A673 (cell line): ENCODE measurements at regions not wholly inside any gene's neighbourhood (a gene's known extent, or its start where the extent isn't known, plus 50 kb on each side); places are given as distances from the start of the nearest gene placed in this dataset.

ENCODE experiments used
- BruUV-seq: library from RNA; stranded (reverse); fragments of 400-500 nt; replicated peaks from 2 replicates; lab custom pipeline; 2021; lab: Mats Ljungman, UMichigan
- CTCF ChIA-PET: fragments of 300-600 bp; sonication (Branson Sonifier 250); formaldehyde crosslinking; loops from one replicate; lab custom pipeline; 2022; ENCODE audit warnings: antibody characterized with exemption; lab: Charles Lee
- POLR2A ChIA-PET: fragments of 300-600 bp; sonication (Branson Sonifier 250); formaldehyde crosslinking; loops from one replicate; lab custom pipeline; 2022; ENCODE audit warnings: antibody characterized with exemption; ENCODE audit not compliant: low non-redundant PET; lab: Charles Lee
- DNase-seq: peaks from one replicate; pipeline ENCODE4 v3.0.0-alpha.2; 2015; ENCODE audit warnings: low spot score
- H3K27ac ChIP-seq: fragments of 200-600 bp; sonication (generic); 2 replicates; pipeline ENCODE4 v1.5.1; 2016; ENCODE audit warnings: mixed run types, low read depth, mild to moderate bottlenecking, mixed read lengths, antibody characterized with exemption, low read length; ENCODE audit not compliant: poor library complexity, severe bottlenecking
- H3K27me3 ChIP-seq: fragments of 200-600 bp; sonication (generic); replicated peaks from 2 replicates; pipeline ENCODE4 v1.6.1; 2017; ENCODE audit warnings: mixed run types, low read depth, mild to moderate bottlenecking, mixed read lengths, antibody characterized with exemption, low read length; ENCODE audit not compliant: insufficient read depth, poor library complexity
- H3K36me3 ChIP-seq: fragments of 200-600 bp; sonication (generic); 2 replicates; pipeline ENCODE4 v1.6.1; 2016; ENCODE audit warnings: mixed run types, mild to moderate bottlenecking, mixed read lengths, antibody characterized with exemption, low read length; ENCODE audit not compliant: insufficient read depth, poor library complexity, severe bottlenecking
- H3K4me1 ChIP-seq: fragments of 200-600 bp; sonication (generic); 2 replicates; pipeline ENCODE4 v1.6.1; 2017; ENCODE audit warnings: mixed run types, mild to moderate bottlenecking, mixed read lengths, antibody characterized with exemption, low read length; ENCODE audit not compliant: insufficient read depth, poor library complexity, severe bottlenecking
- H3K4me3 ChIP-seq: fragments of 200-600 bp; sonication (generic); 2 replicates; pipeline ENCODE4 v1.5.1; 2016; ENCODE audit warnings: low read depth, mixed run types, mild to moderate bottlenecking, mixed read lengths, low read length; ENCODE audit not compliant: poor library complexity, severe bottlenecking
- H3K9me3 ChIP-seq: fragments of 200-600 bp; sonication (generic); 2 replicates; pipeline ENCODE4 v1.6.1; 2016; ENCODE audit warnings: mixed run types, low read depth, mild to moderate bottlenecking, mixed read lengths, antibody characterized with exemption, low read length; ENCODE audit not compliant: poor library complexity, severe bottlenecking
- CTCF ChIP-seq: fragments of 300-800, 200-600 bp; sonication (generic); conservative IDR thresholded peaks from 2 replicates; pipeline ENCODE4 v1.5.1; 2017; ENCODE audit warnings: low read depth, mild to moderate bottlenecking, antibody characterized with exemption, low read length, moderate library complexity, mixed read lengths
- EZH2 ChIP-seq: fragments of 200-600 bp; sonication (generic); IDR thresholded peaks from 2 replicates; pipeline ENCODE4 v1.6.1; 2017; ENCODE audit warnings: borderline replicate concordance, low read depth, mild to moderate bottlenecking, mixed read lengths, antibody characterized with exemption, low read length; ENCODE audit not compliant: poor library complexity, severe bottlenecking
- intact Hi-C: fragments of 100-400 bp; cut with micrococcal nuclease; formaldehyde crosslinking; loops from one replicate; pipeline ENCODE4 v1.10.0; 2022; ENCODE audit not compliant: unreplicated experiment

GRCh38 chr11:79661373-79661772 lies 220.5 kb upstream of the TENM4 start:
- H3K27ac ChIP-seq = no peak overlapping the region
- DNase-seq = no peak
- no peak overlapping the region for H3K4me3 ChIP-seq
- no peaks in the 10 kb centered on the region for H3K36me3 ChIP-seq
- no TSS peak for BruUV-seq
- ChIA-PET POLR2A (no interaction called here), CTCF (no interaction called here)
- TF ChIP-seq CTCF (no peak), EZH2 (no peak)
- H3K9me3 ChIP-seq = no peaks in the 10 kb centered on the region
- H3K27me3 ChIP-seq = no peaks in the 10 kb centered on the region
- intact Hi-C loops = no loop called here
- no peaks in the 10 kb centered on the region for H3K4me1 ChIP-seq

- no peak overlapping the region for H3K4me3 ChIP-seq
- H3K27me3 ChIP-seq = no peaks in the 10 kb centered on the region
- BruUV-seq = no TSS peak
- DNase-seq = no peak
- no peaks in the 10 kb centered on the region for H3K4me1 ChIP-seq
- H3K27ac ChIP-seq = no peak overlapping the region
- no peaks in the 10 kb centered on the region for H3K36me3 ChIP-seq
- H3K9me3 ChIP-seq = no peaks in the 10 kb centered on the region
- TF ChIP-seq CTCF = no peak
- TF ChIP-seq EZH2 = no peak
- CTCF ChIA-PET = no interaction called here
- intact Hi-C loops = no loop called here
- POLR2A ChIA-PET = no interaction called here
Measured at GRCh38 chr11:79648766-79649520, 208.1 kb upstream of the TENM4 start.

- TF ChIP-seq CTCF (no peak), EZH2 (no peak)
- H3K36me3 ChIP-seq = no peaks in the 10 kb centered on the region
- DNase-seq = no peak
- H3K9me3 ChIP-seq = no peaks in the 10 kb centered on the region
- H3K27ac ChIP-seq = no peak overlapping the region
- no TSS peak for BruUV-seq
- intact Hi-C loops = no loop called here
- H3K4me1 ChIP-seq = no peaks in the 10 kb centered on the region
- no peak overlapping the region for H3K4me3 ChIP-seq
- CTCF ChIA-PET = no interaction called here
- peaks cover 4% of the 10 kb centered on the region for H3K27me3 ChIP-seq
- POLR2A ChIA-PET = no interaction called here
Measured at GRCh38 chr11:79637219-79637618, 196.4 kb upstream of the TENM4 start.
